Left lung (tissue), 4 donors: ENCODE measurements at regions not wholly inside any gene's neighbourhood (a gene's known extent, or its start where the extent isn't known, plus 50 kb on each side); places are given as distances from the start of the nearest gene placed in this dataset.

Source experiments
- ATAC-seq: fragments of 200-7000 bp; cut with Tn5 transposase; one replicate; pipeline ENCODE4 v1.9.1; 2020; ENCODE audit warnings: moderate library complexity
- DNase-seq, 4 donors: peaks; one replicate each; pipeline ENCODE4 v3.0.0-alpha.2; 2013 to 2020
- H3K27ac ChIP-seq, 2 donors: fragments of 200-600 bp; sonication (generic) in 1 of 2; one replicate each; pipeline versions ENCODE4 v1.5.0 to v1.8.0; 2020 to 2021
- H3K27me3 ChIP-seq, 2 donors: fragments of 200-600 bp; sonication (generic) in 1 of 2; one replicate each; pipeline versions ENCODE4 v1.5.0 to v1.8.0; 2020 to 2021
- H3K36me3 ChIP-seq, 2 donors: fragments of 200-600 bp; sonication (generic) in 1 of 2; one replicate each; pipeline versions ENCODE4 v1.5.0 to v1.8.0; 2020 to 2021
- H3K4me1 ChIP-seq, 2 donors: fragments of 200-600 bp; one replicate each; pipeline ENCODE4 v1.8.0; 2021
- H3K4me3 ChIP-seq, 2 donors: fragments of 200-600 bp; sonication (generic) in 1 of 2; one replicate each; pipeline versions ENCODE4 v1.5.0 to v1.8.0; 2020 to 2021; ENCODE audit warnings: mild to moderate bottlenecking in 1 of 2
- H3K9me3 ChIP-seq, 2 donors: fragments of 200-600 bp; sonication (generic) in 1 of 2; one replicate each; pipeline versions ENCODE4 v1.5.0 to v1.8.0; 2020 to 2021
- CTCF ChIP-seq, 2 donors: fragments of 200-600 bp; sonication (generic) in 1 of 2; IDR thresholded peaks; one replicate each; pipeline versions ENCODE4 v1.5.0 to v1.8.0; 2021; ENCODE audit warnings: antibody characterized with exemption in 2 of 2
- intact Hi-C, 2 donors: fragments of 100-400 bp; cut with DNase I; formaldehyde crosslinking; loops; one replicate each; pipeline versions ENCODE4 v1.11.2 to v1.14.2; 2022
- donor health status: DM: no; HTN: yes; CAD: no.
- donor health status: DM: no; HTN: no; CAD: no.

DNA sequence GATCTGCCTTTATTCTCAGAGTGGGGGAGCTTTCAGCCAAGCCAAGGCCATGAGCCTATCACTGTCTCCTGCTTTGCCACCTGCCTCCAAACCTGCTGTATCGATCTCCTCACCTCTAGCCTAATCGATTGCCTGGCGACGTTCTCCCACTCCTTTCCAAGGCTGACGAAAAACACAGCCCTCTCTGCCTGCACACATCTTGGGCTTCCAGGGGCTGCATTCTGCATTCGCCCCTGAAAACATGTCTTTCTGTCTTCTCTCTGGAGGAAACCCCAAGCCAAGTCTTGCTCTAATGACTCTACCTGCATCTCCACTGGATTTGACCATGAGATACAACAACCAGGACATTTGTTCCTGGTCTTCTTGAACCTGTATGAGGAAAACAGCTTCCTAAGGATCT, 540.7 kb downstream of the BCL11B start:
- ATAC-seq (no peak), DNase-seq (no peak)
- Histone ChIP-seq H3K36me3 (no peaks in the 10 kb centered on the region), H3K4me1 (no peaks in the 10 kb centered on the region), H3K4me3 (no peak overlapping the region), H3K27me3 (peaks cover 0 to 3% of the 10 kb centered on the region in 2 donors), H3K27ac (no peak overlapping the region), H3K9me3 (no peaks in the 10 kb centered on the region)
- TF ChIP-seq CTCF (IDR thresholded peaks at IDR 0.05): no peak
- intact Hi-C loops: no loop called here

GRCh38 chr14:98731701-98732100, 540.3 kb downstream of the BCL11B start:
- no peak for ATAC-seq
- TF ChIP-seq CTCF (IDR thresholded peaks at IDR 0.05): no peak
- no peak for DNase-seq
- H3K27ac ChIP-seq: no peak overlapping the region
- H3K4me1 ChIP-seq: no peaks in the 10 kb centered on the region
- H3K4me3 ChIP-seq: no peak overlapping the region
- H3K9me3 ChIP-seq: no peaks in the 10 kb centered on the region
- peaks cover 0 to 3% of the 10 kb centered on the region in 2 donors for H3K27me3 ChIP-seq
- no peaks in the 10 kb centered on the region for H3K36me3 ChIP-seq
- intact Hi-C loops: no loop called here

GRCh38 chr14:98733536-98733935, 538.5 kb downstream of the BCL11B start:
- no peaks in the 10 kb centered on the region for H3K4me1 ChIP-seq
- no peak overlapping the region for H3K27ac ChIP-seq
- no peak overlapping the region for H3K4me3 ChIP-seq
- intact Hi-C loops: no loop called here
- ATAC-seq: no peak
- H3K27me3 ChIP-seq: no peaks in the 10 kb centered on the region
- no peaks in the 10 kb centered on the region for H3K36me3 ChIP-seq
- no peak for DNase-seq
- no peaks in the 10 kb centered on the region for H3K9me3 ChIP-seq
- no peak for TF ChIP-seq CTCF (IDR thresholded peaks at IDR 0.05)

DNA sequence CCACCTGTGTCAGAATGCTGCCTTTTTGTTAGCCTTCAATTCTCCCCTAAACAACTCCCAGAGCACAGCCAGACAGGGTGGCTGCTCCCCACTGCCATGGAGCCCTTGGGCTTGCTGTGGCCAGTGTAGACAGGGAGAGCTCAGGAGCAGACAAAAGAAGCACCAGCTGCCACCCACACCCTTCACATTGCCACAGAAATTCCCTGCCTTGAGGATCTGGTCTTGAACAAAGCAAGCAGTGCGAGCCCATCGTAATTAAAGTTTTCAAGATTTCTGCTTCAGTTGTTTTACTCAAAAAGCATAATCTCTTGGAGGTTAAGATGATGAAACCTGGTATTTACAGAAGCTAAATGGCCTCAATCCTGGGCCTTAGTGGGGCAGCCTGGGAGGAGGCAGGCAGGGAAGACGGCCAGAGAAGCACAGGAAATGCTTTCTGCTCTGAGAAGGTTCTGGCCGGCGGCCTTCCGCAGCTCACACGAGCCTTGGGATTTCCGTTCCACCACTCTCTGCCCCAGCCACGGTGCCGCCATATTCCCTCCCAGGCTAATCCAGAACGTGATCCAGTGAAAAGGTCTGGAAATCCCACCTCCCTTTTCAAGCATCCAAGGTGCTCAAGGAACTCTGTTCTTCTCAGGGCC, 535.2 kb downstream of the BCL11B start:
- DNase-seq (no peak), ATAC-seq (no peak)

GRCh38 chr14:98741523-98741922, 530.5 kb downstream of the BCL11B start:
- intact Hi-C loops: no loop called here
- ATAC-seq: no peak
- peaks cover 0 to 1% of the 10 kb centered on the region in 2 donors for H3K27me3 ChIP-seq

More for the DNA sequence above, 535.2 kb downstream of the BCL11B start:
- H3K4me3 ChIP-seq: no peak overlapping the region
- TF ChIP-seq CTCF (IDR thresholded peaks at IDR 0.05): no peak
- H3K36me3 ChIP-seq: no peaks in the 10 kb centered on the region
- H3K27ac ChIP-seq: no peak overlapping the region
- intact Hi-C loops: no loop called here
- no peaks in the 10 kb centered on the region for H3K4me1 ChIP-seq
- H3K27me3 ChIP-seq: no peaks in the 10 kb centered on the region
- no peaks in the 10 kb centered on the region for H3K9me3 ChIP-seq

More at GRCh38 chr14:98741523-98741922, 530.5 kb downstream of the BCL11B start:
- no peak for TF ChIP-seq CTCF (IDR thresholded peaks at IDR 0.05)
- H3K4me3 ChIP-seq: no peak overlapping the region
- H3K4me1 ChIP-seq: no peaks in the 10 kb centered on the region
- H3K27ac ChIP-seq: no peak overlapping the region
- H3K9me3 ChIP-seq: no peaks in the 10 kb centered on the region
- H3K36me3 ChIP-seq: no peaks in the 10 kb centered on the region
- no peak for DNase-seq
